DMS153 treated with DMSO at 0.1 percent for 48 hours (cell line): ENCODE measurements at regions not wholly inside any gene's neighbourhood (a gene's known extent, or its start where the extent isn't known, plus 50 kb on each side); places are given as distances from the start of the nearest gene placed in this dataset.
"Not testable (repeated sequence)": the region's sequence is repeated elsewhere in the genome, so short reads cannot be mapped to it uniquely, and the experiment has no call there.

Source experiments
- DNase-seq: peaks from one replicate; lab custom pipeline; 2025; ENCODE audit not compliant: unreplicated experiment; lab: John Stamatoyannopoulos, UW

DNA sequence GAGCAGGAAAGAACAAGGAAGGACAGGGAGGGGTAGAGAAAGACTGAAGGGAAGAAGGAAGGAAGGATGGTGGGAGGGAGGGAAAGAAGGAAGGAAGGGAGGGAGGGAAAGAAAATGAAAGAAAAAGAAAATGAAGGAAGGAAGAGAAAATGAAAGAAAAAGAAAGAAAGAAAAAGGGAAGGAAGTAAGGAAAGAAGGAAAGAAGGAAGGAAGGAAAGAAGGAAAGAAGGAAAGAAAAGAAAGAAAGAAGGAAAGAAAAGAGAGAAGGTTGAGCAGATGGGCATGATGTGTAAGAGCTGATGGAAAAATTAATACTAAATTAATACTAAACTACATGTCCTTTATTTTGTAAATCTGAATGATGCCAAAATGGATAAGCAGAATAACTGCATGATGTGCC lies 418.3 kb upstream of the CDIN1 start:
- DNase-seq, result no peak

DNA sequence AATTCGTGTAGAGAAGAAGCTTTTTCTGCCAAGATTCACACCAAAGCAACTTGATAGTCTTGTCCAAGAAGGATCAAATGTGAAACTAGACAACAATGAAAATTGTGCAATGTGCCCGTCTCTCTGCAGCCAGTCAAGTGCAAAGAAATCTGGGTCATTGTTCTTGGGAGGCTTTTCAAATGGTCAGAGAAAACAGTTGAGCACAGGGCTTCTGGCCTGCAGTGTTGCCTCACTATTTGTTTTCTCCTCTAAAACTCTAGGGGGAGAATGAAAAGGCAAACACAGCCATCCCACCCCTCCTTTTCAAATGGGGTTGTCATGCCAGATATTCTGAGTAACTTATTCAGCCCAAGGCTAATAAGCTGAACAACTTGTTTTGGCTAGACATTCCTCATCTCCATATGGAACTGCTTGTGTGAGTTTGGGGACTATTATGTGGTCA lies 417.6 kb upstream of the CDIN1 start:
- DNase-seq, result no peak

DNA sequence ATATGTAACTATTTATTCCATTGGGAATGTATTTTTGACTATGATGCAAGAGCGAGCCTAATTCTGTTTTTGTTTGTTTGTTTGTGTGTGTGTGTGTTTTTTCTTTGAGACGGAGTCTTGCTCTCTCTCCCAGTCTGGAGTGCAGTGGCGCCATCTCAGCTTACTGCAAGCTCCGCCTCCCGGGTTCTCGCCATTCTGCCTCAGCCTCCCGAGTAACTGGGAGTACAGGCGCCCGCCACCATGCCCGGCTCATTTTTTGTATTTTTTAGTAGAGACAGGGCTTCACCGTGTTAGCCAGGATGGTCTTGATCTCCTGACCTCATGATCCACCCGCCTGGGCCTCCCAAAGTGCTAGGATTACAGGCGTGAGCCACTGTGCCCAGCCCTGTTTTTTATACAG lies 415.4 kb upstream of the CDIN1 start:
- not testable (repeated sequence) for DNase-seq

DNA sequence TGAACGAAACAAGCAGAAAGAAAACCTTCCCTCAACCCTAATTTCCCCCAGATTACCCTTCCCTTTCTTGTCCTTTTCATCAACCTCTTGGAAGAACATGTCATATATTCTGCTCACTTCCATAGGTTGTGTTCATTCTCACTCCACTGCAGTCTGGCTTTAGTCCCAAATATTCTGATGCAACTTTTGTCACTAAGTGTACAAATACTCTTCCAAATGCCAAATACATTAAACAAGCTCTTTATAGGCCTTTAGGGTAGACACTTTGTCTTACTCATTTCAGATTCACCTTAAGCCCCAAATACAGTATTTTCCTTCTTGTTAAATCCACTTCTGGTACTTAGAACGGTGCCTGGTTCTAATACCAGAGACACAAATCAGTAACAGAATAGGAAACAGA lies 406.5 kb upstream of the CDIN1 start:
- DNase-seq, result no peak

DNA sequence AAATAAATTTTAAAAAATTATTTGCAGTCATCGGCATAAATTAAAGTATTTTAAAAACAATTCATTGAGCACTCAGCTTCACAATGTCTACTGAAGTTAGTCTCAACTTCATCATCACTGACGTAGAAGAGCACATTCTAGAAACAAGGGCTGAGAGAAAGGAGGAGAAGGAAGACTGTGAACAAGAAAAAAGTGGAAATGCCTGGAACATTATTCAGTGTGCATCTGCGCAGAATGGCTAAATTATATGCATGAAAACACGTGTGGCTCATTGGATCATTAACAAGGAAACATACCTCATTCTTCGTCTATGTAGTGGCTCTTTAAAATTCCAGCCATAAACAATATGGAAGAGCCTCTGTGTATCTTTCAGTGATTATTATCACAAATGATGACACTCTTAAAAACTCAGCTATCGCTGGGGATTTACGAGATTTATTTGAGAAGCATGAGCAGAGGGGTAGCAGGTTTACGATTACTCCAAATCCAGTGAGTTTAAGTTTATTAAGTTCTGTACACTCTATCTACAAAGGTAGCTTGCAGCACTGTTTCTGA lies 404.2 kb upstream of the CDIN1 start:
- DNase-seq, result no peak

DNA sequence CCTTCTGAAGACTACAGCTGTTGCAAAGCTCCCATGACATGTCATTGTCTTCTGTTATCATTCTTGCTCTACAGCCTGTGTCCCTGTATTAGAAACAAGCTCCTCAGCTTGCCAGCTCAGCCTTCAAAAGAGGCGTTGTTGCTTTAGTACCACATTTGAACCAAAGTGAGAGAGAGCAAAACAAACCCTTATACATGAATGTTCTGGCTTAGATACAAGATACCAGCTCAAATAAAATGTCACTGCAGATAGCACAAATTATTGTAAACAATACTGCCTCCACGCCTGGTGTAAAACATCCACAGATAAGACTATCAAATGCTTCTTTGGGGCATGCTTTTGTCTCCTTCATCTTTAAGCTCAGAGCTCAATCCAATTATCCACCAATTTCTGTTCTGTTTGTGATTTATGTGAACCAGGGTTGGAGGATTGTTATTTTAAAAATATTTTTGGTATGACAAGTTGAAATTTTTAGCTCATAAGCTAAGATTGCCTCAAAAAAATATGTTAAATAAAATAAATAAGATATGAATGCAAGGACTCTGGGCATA lies 403.6 kb upstream of the CDIN1 start:
- no peak for DNase-seq

DNA sequence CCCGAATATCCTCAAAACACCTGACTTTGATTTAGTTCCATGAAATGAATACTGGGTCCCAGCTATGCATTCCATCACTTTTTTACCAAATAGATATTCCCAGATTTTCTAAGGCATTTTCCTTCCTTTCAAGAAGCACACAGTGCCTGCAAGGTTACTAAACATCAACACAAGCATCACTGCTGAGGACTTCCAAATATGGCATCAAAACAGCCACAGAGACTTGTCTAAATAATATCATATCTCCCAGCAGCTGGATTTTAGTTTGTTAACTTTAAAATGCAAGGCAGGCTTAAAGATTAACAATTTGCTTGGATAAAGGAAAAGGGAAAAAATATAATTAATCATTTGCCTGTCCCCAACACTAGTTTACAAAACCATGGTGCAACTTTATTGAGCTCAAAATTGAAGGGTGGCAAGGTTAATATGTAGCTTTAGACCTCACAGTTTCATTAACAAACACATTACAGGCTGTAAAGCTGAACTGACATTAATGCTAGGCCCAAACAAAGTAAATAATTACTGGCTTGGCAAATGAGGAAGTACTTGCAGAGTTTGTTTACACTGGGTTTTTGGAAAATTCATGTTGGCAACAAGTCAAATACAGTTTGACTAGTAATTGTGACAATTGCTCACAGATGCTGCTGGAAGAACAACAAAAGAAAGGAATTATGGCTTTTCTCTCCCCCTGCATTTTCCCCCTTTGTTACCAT lies 401.7 kb upstream of the CDIN1 start:
- DNase-seq, result peak; percentile 39

DNA sequence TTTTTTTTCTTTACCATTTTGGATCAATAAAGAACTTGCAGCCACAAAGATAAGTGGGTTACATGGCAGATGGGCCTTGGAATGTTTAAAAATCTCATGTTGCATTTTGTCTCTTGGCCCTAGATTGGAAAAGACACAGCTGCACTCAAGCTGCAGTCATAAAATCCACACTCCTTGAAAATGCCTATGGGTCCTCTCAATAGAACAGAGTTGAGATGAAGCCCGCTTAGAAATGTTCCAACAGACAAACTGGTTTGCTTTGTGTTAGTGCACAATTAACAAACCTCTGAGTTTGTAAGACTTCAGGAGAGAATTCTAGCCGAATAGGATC lies 401.2 kb upstream of the CDIN1 start:
- DNase-seq, result no peak

DNA sequence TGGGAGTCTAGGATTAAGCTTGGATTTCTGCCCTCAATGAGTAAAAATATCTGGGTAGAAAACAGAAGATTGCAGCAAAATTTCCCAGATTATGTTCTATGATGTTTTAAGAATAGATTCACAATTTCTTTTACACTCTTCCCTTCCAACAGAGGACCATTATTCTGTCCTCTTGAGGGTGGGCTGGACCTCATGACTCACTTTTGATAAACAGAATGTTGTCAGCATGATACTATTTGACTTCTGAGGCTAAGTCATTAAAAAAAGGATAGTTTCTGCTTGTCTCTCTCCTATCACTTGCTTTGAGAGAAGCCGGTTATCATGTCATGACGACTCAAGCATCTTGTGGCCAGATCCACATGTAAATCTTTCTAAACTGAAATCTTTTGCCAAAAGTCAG lies 396.2 kb upstream of the CDIN1 start:
- DNase-seq, result no peak

DNA sequence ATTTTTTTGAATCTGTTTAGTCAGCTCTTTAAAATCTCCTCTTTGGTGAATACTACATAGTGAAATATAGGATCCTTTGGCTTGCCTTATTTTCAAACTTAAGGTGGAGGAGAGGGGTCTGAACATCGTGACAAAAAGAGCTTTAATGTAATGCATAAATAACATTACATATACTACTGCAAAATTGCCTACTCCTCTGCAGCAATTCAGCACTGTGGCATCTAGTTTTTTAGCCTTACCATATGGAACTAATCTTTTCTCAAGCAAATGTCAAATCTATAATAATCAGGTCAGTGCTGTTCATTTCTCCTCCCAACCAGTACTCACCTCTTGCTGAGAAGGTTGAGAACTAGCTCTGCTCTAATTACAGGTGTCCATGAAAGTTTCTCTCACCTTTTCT lies 394.0 kb upstream of the CDIN1 start:
- no peak for DNase-seq

DNA sequence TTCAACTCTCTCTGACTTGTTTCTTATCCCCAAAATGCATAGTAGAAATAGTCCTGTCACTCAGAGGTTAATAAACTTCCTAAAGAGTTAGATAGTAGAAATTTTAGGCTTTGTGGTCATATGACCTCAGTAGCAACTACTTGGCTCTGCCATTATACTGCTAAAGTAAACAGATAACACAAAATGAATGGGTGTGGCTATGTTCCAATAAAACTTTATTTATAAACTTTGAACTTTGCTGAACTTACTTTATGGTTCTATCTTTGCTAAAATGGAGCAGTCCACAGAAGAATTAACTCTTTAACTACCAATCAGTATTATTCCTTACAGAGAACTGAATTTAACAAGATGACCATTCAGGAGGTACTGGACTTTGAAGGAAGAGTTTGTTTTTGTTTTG lies 393.6 kb upstream of the CDIN1 start:
- DNase-seq, result no peak

DNA sequence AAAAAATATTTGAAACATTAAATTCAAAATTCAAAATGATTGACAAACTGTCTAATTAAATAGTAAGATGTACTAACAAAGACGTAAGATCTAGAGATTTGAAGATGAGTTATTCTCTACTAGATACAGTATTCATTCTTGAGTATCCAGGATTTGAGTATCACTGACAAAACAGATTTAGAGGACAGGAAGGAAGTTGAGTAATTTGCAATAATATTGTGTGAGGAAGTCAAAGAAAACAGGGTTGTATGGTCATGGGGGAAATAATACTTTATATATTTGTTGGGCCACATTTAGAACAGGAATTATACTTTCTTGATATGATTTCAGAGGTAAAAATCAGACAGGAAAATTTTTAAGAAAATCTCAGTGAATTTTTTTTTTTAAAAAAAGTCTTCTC lies 393.1 kb upstream of the CDIN1 start:
- DNase-seq, result no peak

DNA sequence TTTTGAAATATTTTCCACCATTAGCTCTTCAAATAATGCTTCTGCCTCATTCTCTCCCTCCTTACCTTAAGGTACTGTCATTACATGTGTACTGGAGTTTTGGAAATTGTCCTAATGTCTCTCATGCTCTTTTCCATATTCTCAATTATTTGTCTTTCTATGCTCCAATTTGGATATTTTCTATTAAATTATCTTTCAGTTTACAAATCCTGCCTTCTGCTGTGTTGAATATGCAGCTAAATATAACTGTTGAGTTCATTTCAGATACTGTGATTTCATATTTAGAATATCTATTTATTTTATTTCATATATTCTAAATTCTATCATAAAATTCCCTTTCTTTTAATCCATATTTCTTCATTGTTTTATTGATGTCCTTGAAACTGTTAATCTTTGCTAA lies 388.0 kb upstream of the CDIN1 start:
- no peak for DNase-seq

DNA sequence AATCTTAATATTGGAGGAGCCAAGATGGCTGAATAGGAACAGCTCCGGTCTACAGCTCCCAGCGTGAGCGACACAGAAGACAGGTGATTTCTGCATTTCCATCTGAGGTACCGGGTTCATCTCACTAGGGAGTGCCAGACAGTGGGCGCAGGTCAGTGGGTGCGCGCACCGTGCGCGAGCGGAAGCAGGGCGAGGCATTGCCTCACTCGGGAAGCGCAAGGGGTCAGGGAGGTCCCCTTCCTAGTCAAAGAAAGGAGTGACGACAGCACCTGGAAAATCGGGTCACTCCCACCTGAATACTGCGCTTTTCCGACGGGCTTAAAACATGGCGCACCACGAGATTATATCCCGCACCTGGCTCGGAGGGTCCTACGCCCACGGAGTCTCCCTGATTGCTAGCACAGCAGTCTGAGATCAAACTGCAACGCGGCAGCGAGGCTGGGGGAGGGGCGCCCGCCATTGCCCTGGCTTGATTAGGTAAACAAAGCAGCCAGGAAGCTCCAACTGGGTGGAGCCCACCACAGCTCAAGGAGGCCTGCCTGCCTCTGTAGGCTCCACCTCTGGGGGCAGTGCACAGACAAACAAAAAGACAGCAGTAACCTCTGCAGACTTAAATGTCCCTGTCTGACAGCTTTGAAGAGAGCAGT lies 383.9 kb upstream of the CDIN1 start:
- not testable (repeated sequence) for DNase-seq

DNA sequence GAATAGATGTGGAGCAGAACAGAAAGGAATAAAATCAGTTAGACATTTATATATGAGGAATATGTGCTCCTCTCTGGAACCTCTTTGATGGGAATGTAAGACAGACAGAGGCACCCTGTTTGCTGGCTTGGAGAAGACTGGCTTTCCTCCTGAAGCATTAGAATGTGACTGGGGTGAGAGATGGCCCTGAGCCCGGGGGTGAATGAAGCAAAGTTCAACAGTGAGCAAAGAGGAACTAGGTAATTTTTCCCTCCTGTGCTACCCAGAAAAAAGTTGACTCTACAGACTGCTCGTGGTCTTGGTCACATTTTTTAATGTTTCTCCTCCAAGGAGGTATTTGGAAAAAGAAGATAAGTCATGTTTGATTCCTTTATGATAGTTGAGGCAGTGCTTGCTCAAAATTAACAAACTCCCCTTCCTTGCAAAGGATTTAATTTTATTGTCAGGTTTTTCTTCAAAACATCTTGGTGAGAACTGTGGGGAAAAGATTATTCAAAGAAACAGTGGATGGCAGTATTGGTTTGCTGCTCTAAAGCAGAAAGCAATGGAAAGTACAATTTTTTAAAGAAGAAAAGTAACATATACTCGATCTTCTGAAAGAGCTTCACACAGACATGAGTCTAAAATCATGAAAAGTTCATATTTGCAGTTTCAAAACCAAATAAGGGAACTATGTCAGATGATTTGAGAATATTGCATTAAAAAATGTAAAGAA lies 370.4 kb upstream of the CDIN1 start:
- DNase-seq, result no peak

DNA sequence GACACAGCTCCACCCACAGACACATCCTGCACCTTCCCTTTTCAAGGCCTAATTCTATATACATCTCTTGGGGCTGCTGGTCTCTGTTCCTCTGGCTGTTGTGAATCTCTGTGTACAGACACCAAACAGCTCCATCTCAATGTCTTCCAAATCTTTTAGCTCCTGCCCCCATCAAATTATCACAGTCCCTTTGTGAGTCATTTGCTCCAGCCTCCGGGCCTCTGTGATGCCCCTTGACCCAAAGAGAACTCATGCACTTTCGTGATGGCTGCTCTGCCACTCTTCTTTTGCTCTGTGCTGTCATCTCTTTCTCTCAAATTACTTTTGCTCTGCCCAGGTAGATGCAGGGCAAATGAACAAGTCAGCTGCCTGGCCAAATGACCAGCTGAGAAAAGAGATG lies 369.0 kb upstream of the CDIN1 start:
- DNase-seq, result no peak

DNA sequence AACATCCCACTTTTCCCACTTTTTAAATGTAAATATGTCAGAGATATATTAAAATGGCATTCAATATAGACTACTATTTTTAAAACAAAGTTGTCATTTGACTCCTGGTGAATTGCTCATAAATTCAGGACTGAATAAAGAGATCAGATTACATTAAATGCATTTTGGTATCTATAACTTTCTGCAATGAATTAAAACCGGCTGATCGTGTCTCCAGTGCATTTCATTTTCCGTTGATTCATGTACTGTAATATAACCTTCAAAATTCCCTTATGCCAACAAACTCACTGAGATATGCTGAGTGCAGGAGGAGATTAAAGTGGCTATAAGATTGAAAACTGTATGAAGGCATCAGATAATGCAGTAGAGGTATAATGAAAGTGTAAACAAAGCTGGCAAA lies 361.1 kb upstream of the CDIN1 start:
- no peak for DNase-seq

DNA sequence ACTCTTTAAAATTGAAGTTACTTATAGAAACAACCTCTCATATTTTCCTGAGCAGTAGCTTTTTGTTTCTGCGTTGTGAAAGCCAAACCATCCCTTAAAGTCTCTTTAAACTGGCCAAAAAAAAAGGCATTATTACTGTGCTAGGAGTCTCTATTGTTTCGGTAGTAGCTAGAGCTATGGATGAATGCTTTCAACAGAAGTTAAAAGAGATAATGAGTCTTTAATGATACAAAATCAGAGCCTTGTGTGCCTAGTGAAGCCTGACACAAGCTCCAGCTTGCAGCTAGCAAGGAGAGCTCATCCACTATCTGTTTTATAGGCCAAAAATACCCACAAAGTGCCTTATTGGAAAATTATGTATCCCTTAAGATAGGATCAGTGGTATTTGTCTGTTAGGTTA lies 360.4 kb upstream of the CDIN1 start:
- DNase-seq, result no peak

DNA sequence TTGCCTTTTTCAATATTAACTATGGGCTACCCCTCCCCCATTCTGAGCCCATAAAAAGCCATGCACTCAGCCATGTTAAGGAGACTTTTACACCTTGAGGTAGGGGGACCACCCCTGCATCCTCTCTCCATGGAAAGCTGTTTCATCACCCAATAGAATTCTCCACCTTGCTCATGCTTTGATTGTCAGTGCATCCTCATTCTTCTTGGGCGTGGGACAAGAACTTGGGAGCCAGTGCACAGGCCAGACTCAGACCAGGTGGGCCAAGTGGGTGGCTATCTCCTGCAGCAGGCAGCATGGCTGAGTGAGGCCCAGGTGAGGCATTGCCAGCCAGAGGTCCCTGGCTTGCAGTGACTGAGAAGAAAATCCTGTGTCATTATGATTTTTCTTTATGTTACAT lies 357.4 kb upstream of the CDIN1 start:
- no peak for DNase-seq

DNA sequence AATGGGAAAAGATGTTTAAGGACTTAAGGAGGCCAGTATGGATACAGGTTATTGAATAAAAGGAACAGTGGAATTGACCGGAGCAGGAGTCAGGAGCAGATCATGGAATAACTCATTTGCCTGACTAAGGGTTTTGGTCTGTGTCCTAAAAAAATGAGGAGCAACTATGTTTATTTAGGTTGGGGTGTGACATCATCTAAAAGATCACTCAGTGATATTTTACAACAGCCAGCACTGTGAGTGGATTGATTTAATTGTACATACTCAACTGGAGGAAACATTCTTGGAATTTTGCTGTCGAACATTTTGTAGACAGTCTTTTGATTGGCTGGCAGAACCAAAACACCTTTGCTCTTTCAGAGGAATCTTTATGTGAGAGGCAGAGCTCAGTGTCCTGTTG lies 348.6 kb upstream of the CDIN1 start:
- no peak for DNase-seq

DNA sequence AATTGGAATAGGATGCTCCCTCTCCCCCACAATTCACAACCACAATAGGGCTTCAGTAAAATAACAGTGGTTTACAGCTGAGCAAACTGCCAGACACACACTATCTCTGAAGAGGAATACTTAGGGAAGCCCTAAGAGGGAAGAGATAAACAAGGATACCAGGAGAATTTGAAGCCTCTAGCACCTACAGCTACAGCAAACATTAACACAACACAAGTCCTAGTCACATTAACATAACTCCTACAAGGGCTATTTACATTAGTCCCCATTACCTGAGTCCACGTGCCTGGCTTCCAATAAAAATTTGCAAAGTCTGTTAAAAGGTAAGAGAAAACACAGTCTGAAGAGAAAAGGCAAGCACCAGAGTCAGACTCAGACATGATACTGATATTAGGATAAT lies 346.9 kb upstream of the CDIN1 start:
- no peak for DNase-seq

DNA sequence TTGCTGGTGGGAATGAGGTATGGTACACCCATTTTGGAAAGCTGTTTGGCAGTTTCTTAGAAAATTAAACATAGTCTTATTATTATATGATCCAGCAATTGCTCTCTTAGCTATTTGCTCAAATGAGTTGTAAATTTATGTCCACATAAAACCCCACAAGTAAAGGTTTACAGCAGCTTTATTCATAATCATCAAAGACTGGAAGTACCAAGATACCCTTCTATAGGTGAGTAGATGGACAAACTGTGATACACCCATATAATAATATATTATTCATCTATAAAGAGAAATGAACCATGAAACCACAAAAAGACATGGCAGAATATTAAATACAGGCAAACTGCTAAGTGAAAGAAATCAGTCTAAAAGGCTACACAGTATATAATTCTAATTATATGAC lies 344.7 kb upstream of the CDIN1 start:
- DNase-seq, result no peak
